Activated CD4-positive, alpha-beta T cell treated with anti-CD3 and anti-CD28 coated beads for 36 hours (primary cell): ENCODE measurements at regions not wholly inside any gene's neighbourhood (a gene's known extent, or its start where the extent isn't known, plus 50 kb on each side); places are given as distances from the start of the nearest gene placed in this dataset.
A peak's percentile ranks its signal among the peaks of the same experiment; 100 is the strongest.

Source experiments
- ATAC-seq: fragments of 200-7000 bp; cut with Tn5 transposase; one replicate; pipeline ENCODE4 v1.10.0; 2021; ENCODE audit warnings: mild to moderate bottlenecking, moderate library complexity
- CTCF ChIA-PET: fragments of 350-600 bp; sonication (Branson Sonifier 250); formaldehyde crosslinking; loops from one replicate; lab custom pipeline; 2021; ENCODE audit warnings: antibody characterized with exemption; lab: Charles Lee
- POLR2A ChIA-PET: fragments of 350-600 bp; sonication (Branson Sonifier 250); formaldehyde crosslinking; loops from one replicate; lab custom pipeline; 2021; ENCODE audit warnings: antibody characterized with exemption, inconsistent platforms; lab: Charles Lee
- DNase-seq: peaks from one replicate; pipeline ENCODE4 v3.0.0-alpha.2; 2020
- H3K27ac Mint-ChIP-seq: one replicate; pipeline ENCODE4 v1.8.0; 2021; ENCODE audit warnings: mixed read lengths
- H3K27me3 Mint-ChIP-seq: one replicate; pipeline ENCODE4 v1.8.0; 2021; ENCODE audit warnings: mixed read lengths
- H3K36me3 Mint-ChIP-seq: one replicate; pipeline ENCODE4 v1.8.0; 2021; ENCODE audit warnings: low read depth, mixed read lengths
- H3K4me1 Mint-ChIP-seq: one replicate; pipeline ENCODE4 v1.8.0; 2021; ENCODE audit warnings: mixed read lengths
- H3K4me3 Mint-ChIP-seq: one replicate; pipeline ENCODE4 v1.8.0; 2021; ENCODE audit warnings: mild to moderate bottlenecking, moderate library complexity, mixed read lengths
- H3K9me3 Mint-ChIP-seq: one replicate; pipeline ENCODE4 v1.8.0; 2021; ENCODE audit warnings: low read depth, mixed read lengths
- intact Hi-C, 2 experiments: fragments of 100-400 bp; cut with DNase I in 1 of 2; cut with micrococcal nuclease in 1 of 2; formaldehyde crosslinking; loops; one replicate each; pipeline versions ENCODE4 v1.14.2 to v1.15.1; 2022 to 2024; cut with DNase I, micrococcal nuclease

- Mint-ChIP-seq H3K27ac (no peak overlapping the region), H3K27me3 (peaks cover 25% of the 10 kb centered on the region), H3K4me3 (no peak overlapping the region), H3K4me1 (peaks cover 9% of the 10 kb centered on the region), H3K36me3 (no peaks in the 10 kb centered on the region), H3K9me3 (no peaks in the 10 kb centered on the region)
- intact Hi-C loops = loop anchor here in 1 of 2 experiments (2.0 kb wide), 1 partner anchor 21 kb away; no protein-coding TSS in a partner anchor
- no peak for DNase-seq
- CTCF ChIA-PET = interaction anchor here (1.0 to 1.3 kb wide), 2 partner anchors 27 to 37 kb away, joined by 3 to 5 read pairs; no protein-coding TSS in a partner anchor
- no peak for ATAC-seq
- POLR2A ChIA-PET = no interaction called here
Measured at GRCh38 chr9:84136119-84136868, 155.7 kb downstream of the RMI1 start.

- Mint-ChIP-seq H3K27ac (no peak overlapping the region), H3K4me1 (peaks cover 9% of the 10 kb centered on the region), H3K27me3 (peaks cover 30% of the 10 kb centered on the region), H3K4me3 (no peak overlapping the region), H3K9me3 (no peaks in the 10 kb centered on the region), H3K36me3 (no peaks in the 10 kb centered on the region)
- ChIA-PET POLR2A (no interaction called here), CTCF (interaction anchor here (0.6 to 1.3 kb wide), 6 partner anchors 8 to 178 kb away, joined by 3 read pairs; no protein-coding TSS in a partner anchor)
- intact Hi-C loops = loop anchor here in 1 of 2 experiments (2.0 kb wide), 1 partner anchor 19 kb away; no protein-coding TSS in a partner anchor
- ATAC-seq (no peak), DNase-seq (no peak)
Measured at GRCh38 chr9:84137968-84138367, 157.4 kb downstream of the RMI1 start.

- Mint-ChIP-seq H3K9me3 (no peaks in the 10 kb centered on the region), H3K27me3 (peaks cover 35% of the 10 kb centered on the region), H3K4me1 (peaks cover 9% of the 10 kb centered on the region), H3K36me3 (no peaks in the 10 kb centered on the region), H3K4me3 (no peak overlapping the region), H3K27ac (no peak overlapping the region)
- DNase-seq = no peak
- CTCF ChIA-PET = interaction anchor here (1.0 kb wide), 1 partner anchor 9 kb away, joined by 3 read pairs; no protein-coding TSS in a partner anchor
- ATAC-seq = no peak
- intact Hi-C loops = no loop called here
- POLR2A ChIA-PET = no interaction called here
Measured at GRCh38 chr9:84138541-84138940, 157.9 kb downstream of the RMI1 start.

- Mint-ChIP-seq H3K36me3 (no peaks in the 10 kb centered on the region), H3K27me3 (peaks cover 39% of the 10 kb centered on the region), H3K27ac (no peak overlapping the region), H3K9me3 (no peaks in the 10 kb centered on the region), H3K4me1 (peaks cover 9% of the 10 kb centered on the region), H3K4me3 (no peak overlapping the region)
- CTCF ChIA-PET = interaction anchor here (1.0 kb wide), 1 partner anchor 11 kb away, joined by 3 read pairs; no protein-coding TSS in a partner anchor
- ATAC-seq = no peak
- intact Hi-C loops = no loop called here
- DNase-seq = no peak
- POLR2A ChIA-PET = no interaction called here
Measured at GRCh38 chr9:84139296-84140070, 158.9 kb downstream of the RMI1 start.

GRCh38 chr9:84140535-84141101, 160.0 kb downstream of the RMI1 start:
- H3K4me3 Mint-ChIP-seq = peak overlapping the region; percentile 69
- DNase-seq = peak; percentile 39
- peak overlapping the region; percentile 27 for H3K27ac Mint-ChIP-seq
- intact Hi-C loops = no loop called here
- peaks cover 9% of the 10 kb centered on the region for H3K4me1 Mint-ChIP-seq
- peak; percentile 36 for ATAC-seq
- ChIA-PET CTCF (no interaction called here), POLR2A (no interaction called here)
- peaks cover 39% of the 10 kb centered on the region for H3K27me3 Mint-ChIP-seq
- no peaks in the 10 kb centered on the region for H3K36me3 Mint-ChIP-seq
- no peaks in the 10 kb centered on the region for H3K9me3 Mint-ChIP-seq

- DNase-seq (no peak), ATAC-seq (no peak)
- no peak overlapping the region for H3K27ac Mint-ChIP-seq
- CTCF ChIA-PET = no interaction called here
- H3K4me3 Mint-ChIP-seq = no peak overlapping the region
- H3K27me3 Mint-ChIP-seq = peaks cover 37% of the 10 kb centered on the region
- intact Hi-C loops = no loop called here
- POLR2A ChIA-PET = interaction anchor here (0.5 kb wide), 1 partner anchor 471 kb away, joined by 4 read pairs; no protein-coding TSS in a partner anchor
- H3K9me3 Mint-ChIP-seq = no peaks in the 10 kb centered on the region
- peaks cover 9% of the 10 kb centered on the region for H3K4me1 Mint-ChIP-seq
- no peaks in the 10 kb centered on the region for H3K36me3 Mint-ChIP-seq
Measured at GRCh38 chr9:84141741-84142370, 161.3 kb downstream of the RMI1 start.

GRCh38 chr9:84145031-84145430, 164.4 kb downstream of the RMI1 start:
- peaks cover 28% of the 10 kb centered on the region for H3K27me3 Mint-ChIP-seq
- POLR2A ChIA-PET = no interaction called here
- intact Hi-C loops = no loop called here
- no peak for DNase-seq
- no peak overlapping the region for H3K4me3 Mint-ChIP-seq
- H3K9me3 Mint-ChIP-seq = no peaks in the 10 kb centered on the region
- peaks cover 7% of the 10 kb centered on the region for H3K4me1 Mint-ChIP-seq
- no peak overlapping the region for H3K27ac Mint-ChIP-seq
- CTCF ChIA-PET = no interaction called here
- no peak for ATAC-seq
- H3K36me3 Mint-ChIP-seq = no peaks in the 10 kb centered on the region

GRCh38 chr9:84145780-84146179, 165.2 kb downstream of the RMI1 start:
- Mint-ChIP-seq H3K4me1 (peaks cover 2% of the 10 kb centered on the region), H3K9me3 (no peaks in the 10 kb centered on the region), H3K36me3 (no peaks in the 10 kb centered on the region), H3K4me3 (no peak overlapping the region), H3K27me3 (peaks cover 23% of the 10 kb centered on the region), H3K27ac (no peak overlapping the region)
- ChIA-PET CTCF (interaction anchor here (0.7 to 1.0 kb wide), 2 partner anchors 8 to 13 kb away, joined by 3 read pairs; no protein-coding TSS in a partner anchor), POLR2A (no interaction called here)
- ATAC-seq (no peak), DNase-seq (no peak)
- intact Hi-C loops = no loop called here

- POLR2A ChIA-PET = no interaction called here
- no peak for ATAC-seq
- no peak for DNase-seq
- intact Hi-C loops = no loop called here
- H3K27me3 Mint-ChIP-seq = peaks cover 15% of the 10 kb centered on the region
- no peaks in the 10 kb centered on the region for H3K36me3 Mint-ChIP-seq
- H3K4me1 Mint-ChIP-seq = no peaks in the 10 kb centered on the region
- H3K27ac Mint-ChIP-seq = no peak overlapping the region
- CTCF ChIA-PET = interaction anchor here (1.0 to 1.3 kb wide), 3 partner anchors 9 to 12 kb away, joined by 3 read pairs; no protein-coding TSS in a partner anchor
- H3K4me3 Mint-ChIP-seq = no peak overlapping the region
- no peaks in the 10 kb centered on the region for H3K9me3 Mint-ChIP-seq
Measured at GRCh38 chr9:84146893-84147710, 166.5 kb downstream of the RMI1 start.

- no peaks in the 10 kb centered on the region for H3K4me1 Mint-ChIP-seq
- no peaks in the 10 kb centered on the region for H3K9me3 Mint-ChIP-seq
- H3K4me3 Mint-ChIP-seq = no peak overlapping the region
- POLR2A ChIA-PET = no interaction called here
- no peak for ATAC-seq
- H3K27me3 Mint-ChIP-seq = peaks cover 3% of the 10 kb centered on the region
- H3K27ac Mint-ChIP-seq = no peak overlapping the region
- DNase-seq = no peak
- intact Hi-C loops = no loop called here
- CTCF ChIA-PET = interaction anchor here (1.1 kb wide), 1 partner anchor 12 kb away, joined by 3 read pairs; no protein-coding TSS in a partner anchor
- H3K36me3 Mint-ChIP-seq = no peaks in the 10 kb centered on the region
Measured at GRCh38 chr9:84151236-84151635, 170.6 kb downstream of the RMI1 start.
